MM.1S (cell line): ENCODE measurements at regions not wholly inside any gene's neighbourhood (a gene's known extent, or its start where the extent isn't known, plus 50 kb on each side); places are given as distances from the start of the nearest gene placed in this dataset.

Source experiments
- DNase-seq: peaks from one replicate; pipeline ENCODE4 v3.0.0-alpha.2; 2015
- H2AFZ ChIP-seq: fragments of 300-600 bp; sonication (generic); 2 replicates; pipeline ENCODE4 v1.6.0; 2016; ENCODE audit warnings: antibody characterized with exemption, low read length
- H3F3A ChIP-seq: fragments of 300-600 bp; sonication (generic); 2 replicates; pipeline ENCODE4 v1.6.1; 2016; ENCODE audit warnings: mild to moderate bottlenecking, antibody characterized with exemption, low read length, moderate library complexity, mixed read lengths; ENCODE audit not compliant: insufficient read depth
- H3K27ac ChIP-seq: fragments of 300-600 bp; sonication (generic); 2 replicates; pipeline ENCODE4 v1.5.1; 2016; ENCODE audit warnings: mild to moderate bottlenecking, low read length
- H3K27me3 ChIP-seq: fragments of 300-600 bp; sonication (generic); replicated peaks from 2 replicates; pipeline ENCODE4 v1.6.0; 2016; ENCODE audit warnings: low read length; ENCODE audit not compliant: insufficient read depth
- H3K36me3 ChIP-seq: fragments of 300-600 bp; sonication (generic); replicated peaks from 2 replicates; pipeline ENCODE4 v1.6.1; 2016; ENCODE audit warnings: mild to moderate bottlenecking, low read length, mixed read lengths; ENCODE audit not compliant: insufficient read depth
- H3K4me1 ChIP-seq: fragments of 300-600 bp; sonication (generic); 2 replicates; pipeline ENCODE4 v1.6.1; 2016; ENCODE audit warnings: low read length, mixed read lengths
- H3K4me2 ChIP-seq: fragments of 300-600 bp; sonication (generic); 2 replicates; pipeline ENCODE4 v1.6.0; 2016; ENCODE audit warnings: low read depth, low read length
- H3K4me3 ChIP-seq: fragments of 300-600 bp; sonication (generic); 2 replicates; pipeline ENCODE4 v1.5.1; 2016; ENCODE audit warnings: low read length, mixed read lengths
- H3K79me2 ChIP-seq: fragments of 300-600 bp; sonication (generic); 2 replicates; pipeline ENCODE4 v1.6.1; 2016; ENCODE audit warnings: mixed run types, low read length, mixed read lengths
- H3K9ac ChIP-seq: fragments of 300-600 bp; sonication (generic); 2 replicates; pipeline ENCODE4 v1.6.1; 2016; ENCODE audit warnings: low read length, mixed read lengths
- H3K9me2 ChIP-seq: fragments of 300-600 bp; sonication (generic); replicated peaks from 2 replicates; pipeline ENCODE4 v1.6.1; 2016; ENCODE audit warnings: mild to moderate bottlenecking, low read length, mixed read lengths; ENCODE audit not compliant: insufficient read depth
- H3K9me3 ChIP-seq: fragments of 300-600 bp; sonication (generic); replicated peaks from 2 replicates; pipeline ENCODE4 v1.6.1; 2016; ENCODE audit warnings: mild to moderate bottlenecking, low read length, mixed read lengths; ENCODE audit not compliant: insufficient read depth
- H4K20me1 ChIP-seq: fragments of 300-600 bp; sonication (generic); 2 replicates; pipeline ENCODE4 v1.6.1; 2016; ENCODE audit warnings: mild to moderate bottlenecking, low read length, moderate library complexity, mixed read lengths; ENCODE audit not compliant: insufficient read depth
- EZH2 ChIP-seq: fragments of 300-600 bp; sonication (generic); optimal IDR thresholded peaks from 2 replicates; pipeline ENCODE3; 2017; ENCODE audit warnings: low read depth, mild to moderate bottlenecking, antibody characterized with exemption, low read length, mixed read lengths
- EZH2phosphoT487 ChIP-seq: fragments of 300-600 bp; sonication (generic); IDR thresholded peaks from 2 replicates; pipeline ENCODE4 v1.6.1; 2018; ENCODE audit warnings: antibody characterized with exemption, low read length
- TF ChIP-seq, protein P1 (sequence below): fragments of 300-600 bp; sonication (generic); IDR thresholded peaks from 2 replicates; pipeline ENCODE4 v1.5.1; 2016; ENCODE audit warnings: antibody characterized with exemption, low read length, mixed read lengths

DNA sequence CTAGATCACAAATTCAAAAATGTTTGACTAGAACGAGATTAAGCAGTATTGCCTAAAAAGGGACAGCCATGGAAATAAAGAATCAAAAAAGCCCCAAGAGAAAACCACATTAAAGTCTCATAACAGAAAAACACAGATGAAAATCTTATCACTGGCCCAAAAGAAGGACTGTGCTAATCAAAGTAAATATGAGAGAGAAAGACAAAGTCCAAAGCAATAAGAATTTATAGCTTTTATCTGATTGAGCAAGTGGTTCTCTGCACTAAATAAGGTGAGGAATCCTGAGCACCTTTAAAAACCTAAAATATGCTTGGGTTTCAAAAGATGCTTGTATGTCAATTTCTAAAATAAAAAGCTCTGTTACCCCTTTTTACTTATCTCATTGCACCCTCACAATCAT, 409.3 kb downstream of the GASK1B start:
- H3K9me3 ChIP-seq = no peaks in the 10 kb centered on the region
- H2AFZ ChIP-seq = no peak overlapping the region
- H3K79me2 ChIP-seq = no peaks in the 10 kb centered on the region
- no peak overlapping the region for H3K9ac ChIP-seq
- H3K27me3 ChIP-seq = no peaks in the 10 kb centered on the region
- no peak for DNase-seq
- TF ChIP-seq EZH2phosphoT487 (no peak), EZH2 (no peak)
- TF ChIP-seq, protein P1, sequence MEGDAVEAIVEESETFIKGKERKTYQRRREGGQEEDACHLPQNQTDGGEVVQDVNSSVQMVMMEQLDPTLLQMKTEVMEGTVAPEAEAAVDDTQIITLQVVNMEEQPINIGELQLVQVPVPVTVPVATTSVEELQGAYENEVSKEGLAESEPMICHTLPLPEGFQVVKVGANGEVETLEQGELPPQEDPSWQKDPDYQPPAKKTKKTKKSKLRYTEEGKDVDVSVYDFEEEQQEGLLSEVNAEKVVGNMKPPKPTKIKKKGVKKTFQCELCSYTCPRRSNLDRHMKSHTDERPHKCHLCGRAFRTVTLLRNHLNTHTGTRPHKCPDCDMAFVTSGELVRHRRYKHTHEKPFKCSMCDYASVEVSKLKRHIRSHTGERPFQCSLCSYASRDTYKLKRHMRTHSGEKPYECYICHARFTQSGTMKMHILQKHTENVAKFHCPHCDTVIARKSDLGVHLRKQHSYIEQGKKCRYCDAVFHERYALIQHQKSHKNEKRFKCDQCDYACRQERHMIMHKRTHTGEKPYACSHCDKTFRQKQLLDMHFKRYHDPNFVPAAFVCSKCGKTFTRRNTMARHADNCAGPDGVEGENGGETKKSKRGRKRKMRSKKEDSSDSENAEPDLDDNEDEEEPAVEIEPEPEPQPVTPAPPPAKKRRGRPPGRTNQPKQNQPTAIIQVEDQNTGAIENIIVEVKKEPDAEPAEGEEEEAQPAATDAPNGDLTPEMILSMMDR = no peak
- H3K4me3 ChIP-seq = no peak overlapping the region
- no peak overlapping the region for H3K27ac ChIP-seq
- H3K9me2 ChIP-seq = no peaks in the 10 kb centered on the region
- H3K36me3 ChIP-seq = no peaks in the 10 kb centered on the region
- H3F3A ChIP-seq = no peaks in the 10 kb centered on the region
- no peaks in the 10 kb centered on the region for H4K20me1 ChIP-seq
- no peak overlapping the region for H3K4me2 ChIP-seq
- no peaks in the 10 kb centered on the region for H3K4me1 ChIP-seq

DNA sequence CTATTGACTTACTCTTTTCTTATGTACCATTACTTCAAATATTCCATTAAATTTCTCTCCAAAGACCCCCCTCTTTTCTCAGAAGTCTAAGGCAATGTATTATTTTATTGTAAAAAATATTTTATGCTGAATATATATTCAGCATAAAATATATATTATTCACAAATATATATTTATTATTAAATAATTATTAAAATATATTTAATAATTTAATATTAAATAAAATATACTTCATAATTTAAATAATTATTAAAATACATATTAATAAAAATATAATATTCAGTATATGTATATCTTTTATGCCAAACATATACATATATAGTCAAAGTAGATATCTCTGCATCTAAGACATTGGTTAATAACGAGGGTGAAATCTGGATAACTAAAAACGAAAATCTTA, 418.4 kb downstream of the GASK1B start:
- DNase-seq = no peak
- no peaks in the 10 kb centered on the region for H3K27me3 ChIP-seq
- H3K4me3 ChIP-seq = no peak overlapping the region
- no peak overlapping the region for H3K9ac ChIP-seq
- no peak overlapping the region for H2AFZ ChIP-seq
- no peaks in the 10 kb centered on the region for H3K79me2 ChIP-seq
- no peaks in the 10 kb centered on the region for H3K9me3 ChIP-seq
- H3K27ac ChIP-seq = no peak overlapping the region
- no peaks in the 10 kb centered on the region for H3K9me2 ChIP-seq
- no peaks in the 10 kb centered on the region for H3K36me3 ChIP-seq
- no peaks in the 10 kb centered on the region for H3F3A ChIP-seq
- no peaks in the 10 kb centered on the region for H4K20me1 ChIP-seq
- TF ChIP-seq EZH2phosphoT487 = no peak
- TF ChIP-seq, protein P1 = no peak
- TF ChIP-seq EZH2 = no peak
- H3K4me1 ChIP-seq = no peaks in the 10 kb centered on the region
- H3K4me2 ChIP-seq = no peak overlapping the region

DNA sequence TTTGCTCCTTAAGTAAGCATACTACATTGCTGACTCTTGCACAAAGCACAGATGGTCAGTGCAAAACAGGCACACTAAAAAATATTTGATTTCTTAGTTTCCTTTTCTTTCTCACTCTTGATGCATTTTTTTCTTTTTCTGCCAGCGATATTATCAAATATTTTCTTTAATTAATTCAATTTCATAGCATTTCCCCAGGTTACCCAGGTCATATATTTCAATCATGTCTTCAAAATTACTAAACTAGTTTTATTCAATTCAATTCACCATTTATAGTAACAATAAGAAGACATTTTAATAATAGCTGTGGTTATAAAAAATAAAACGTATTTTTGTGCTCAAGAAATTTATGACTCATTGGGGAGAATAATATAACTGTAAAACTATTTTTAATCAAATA, 421.2 kb downstream of the GASK1B start:
- no peaks in the 10 kb centered on the region for H3K27me3 ChIP-seq
- H3K36me3 ChIP-seq = no peaks in the 10 kb centered on the region
- no peak overlapping the region for H3K4me2 ChIP-seq
- no peaks in the 10 kb centered on the region for H3K9me3 ChIP-seq
- TF ChIP-seq EZH2phosphoT487 (no peak), EZH2 (no peak)
- TF ChIP-seq, protein P1 = no peak
- H3K9ac ChIP-seq = no peak overlapping the region
- no peak overlapping the region for H3K4me3 ChIP-seq
- no peaks in the 10 kb centered on the region for H3K9me2 ChIP-seq
- no peaks in the 10 kb centered on the region for H4K20me1 ChIP-seq
- H3F3A ChIP-seq = no peaks in the 10 kb centered on the region
- H3K79me2 ChIP-seq = no peaks in the 10 kb centered on the region
- no peak for DNase-seq
- H2AFZ ChIP-seq = no peak overlapping the region
- no peaks in the 10 kb centered on the region for H3K4me1 ChIP-seq
- no peak overlapping the region for H3K27ac ChIP-seq
